K562 (cell line): ENCODE measurements at regions not wholly inside any gene's neighbourhood (a gene's known extent, or its start where the extent isn't known, plus 50 kb on each side); places are given as distances from the start of the nearest gene placed in this dataset.
A peak's percentile ranks its signal among the peaks of the same experiment; 100 is the strongest.

ENCODE experiments used
- ATAC-seq: fragments of 200-7000 bp; cut with Tn5 transposase; 3 replicates; pipeline ENCODE4 v1.9.1; 2020; ENCODE audit warnings: moderate library complexity
- BruUV-seq: library from RNA; stranded (reverse); fragments of 400-500 nt; replicated peaks from 2 replicates; lab custom pipeline; 2021; lab: Mats Ljungman, UMichigan
- CTCF ChIA-PET: fragments of 300-600 bp; formaldehyde crosslinking; extraction: SDS; loops from one replicate; lab custom pipeline; 2021; ENCODE audit warnings: low intra/inter-chr PET ratio; lab: Yijun Ruan, JAX
- POLR2A ChIA-PET: fragments of 300-600, 350-650 bp; sonication (Branson Sonifier 250); formaldehyde crosslinking; extraction: SDS; loops from one replicate; lab custom pipeline; 2021; ENCODE audit warnings: antibody characterized with exemption, inconsistent platforms; lab: Yijun Ruan, JAX
- DNase-seq, 4 experiments: peaks; one replicate each; pipeline versions ENCODE4 v3.0.0 to v3.0.0-alpha.2; 2011 to 2018; ENCODE audit warnings: low spot score in 3 of 4, mixed read lengths in 3 of 4; ENCODE audit errors: extremely low read depth in 1 of 4
- FAIRE-seq: peaks from 2 replicates; lab custom pipeline; 2011; peaks lifted over from hg19 to GRCh38; lab: Jason Lieb, UNC
- H2AFZ ChIP-seq: 2 replicates; pipeline ENCODE4 v1.6.0; 2011; ENCODE audit warnings: low read depth, low read length, control low read depth, inconsistent platforms
- H3K27ac ChIP-seq: fragments of 200-600 bp; 3 replicates; pipeline ENCODE4 v1.8.0; 2011; ENCODE audit warnings: low read depth, mild to moderate bottlenecking, control low read depth, inconsistent platforms, low read length, moderate library complexity, mixed read lengths; ENCODE audit errors: extremely low read depth
- H3K27me3 ChIP-seq, 2 experiments: fragments of 300-600 bp in 1 of 2; 2 replicates in 1 of 2; 3 replicates in 1 of 2; pipeline versions ENCODE4 v1.6.0 to v1.8.0; 2011; ENCODE audit warnings: inconsistent platforms in 2 of 2, low read length in 2 of 2, mild to moderate bottlenecking in 1 of 2, mixed read lengths in 1 of 2, moderate library complexity in 1 of 2; ENCODE audit not compliant: control insufficient read depth in 2 of 2, insufficient read depth in 2 of 2
- H3K36me3 ChIP-seq: fragments of 300-600 bp; 3 replicates; pipeline ENCODE4 v1.8.0; 2011; ENCODE audit warnings: mild to moderate bottlenecking, low read length, inconsistent platforms; ENCODE audit not compliant: control insufficient read depth, insufficient read depth
- H3K4me1 ChIP-seq, 2 experiments: fragments of 200-600 bp in 1 of 2; replicated peaks in 1 of 2; 2 replicates in 1 of 2; 3 replicates in 1 of 2; pipeline versions ENCODE4 v1.5.1 to v1.8.0; 2011; ENCODE audit warnings: inconsistent platforms in 2 of 2, low read length in 2 of 2, mild to moderate bottlenecking in 1 of 2, mixed read lengths in 1 of 2, moderate library complexity in 1 of 2; ENCODE audit not compliant: control insufficient read depth in 2 of 2, insufficient read depth in 2 of 2
- H3K4me2 ChIP-seq: 2 replicates; pipeline ENCODE4 v1.6.1; 2011; ENCODE audit warnings: low read length, control low read depth, inconsistent platforms, mixed read lengths; ENCODE audit not compliant: insufficient read depth
- H3K4me3 ChIP-seq: fragments of 200-600 bp; sonication (generic), shearing (Covaris generic); 2 replicates; pipeline ENCODE4 v1.5.1; 2016; ENCODE audit warnings: control low read depth, inconsistent platforms
- H3K79me2 ChIP-seq: fragments of 200-600 bp; 3 replicates; pipeline ENCODE4 v1.8.0; 2011; ENCODE audit warnings: low read length, inconsistent platforms; ENCODE audit not compliant: control insufficient read depth, insufficient read depth
- H3K9ac ChIP-seq, 2 experiments: 2 replicates each; pipeline versions ENCODE4 v1.6.0 to v1.6.1; 2011; ENCODE audit warnings: low read depth in 2 of 2, low read length in 2 of 2, control low read depth in 1 of 2, inconsistent platforms in 1 of 2, mild to moderate bottlenecking in 1 of 2, mixed read lengths in 1 of 2; ENCODE audit not compliant: insufficient read depth in 1 of 2
- H3K9me1 ChIP-seq: one replicate; pipeline ENCODE4 v1.6.0; 2011; ENCODE audit warnings: inconsistent platforms, mild to moderate bottlenecking, low read length, moderate library complexity; ENCODE audit not compliant: control insufficient read depth, insufficient read depth
- H3K9me3 ChIP-seq: replicated peaks from 2 replicates; pipeline ENCODE4 v1.5.1; 2011; ENCODE audit warnings: low read depth, low read length, inconsistent platforms; ENCODE audit not compliant: control insufficient read depth, insufficient read depth
- H4K20me1 ChIP-seq: replicated peaks from 2 replicates; pipeline ENCODE4 v1.6.1; 2011; ENCODE audit warnings: low read length, inconsistent platforms, mixed read lengths; ENCODE audit not compliant: control insufficient read depth, insufficient read depth
- ASH1L ChIP-seq: fragments of 450-650 bp; IDR thresholded peaks from 2 replicates; pipeline ENCODE4 v1.6.1; 2018; ENCODE audit warnings: borderline replicate concordance, mild to moderate bottlenecking, low read depth; ENCODE audit not compliant: partially characterized antibody
- BCOR ChIP-seq: fragments of 450-650 bp; IDR thresholded peaks from 2 replicates; pipeline ENCODE4 v1.6.1; 2016
- CEBPG ChIP-seq, 3 experiments: fragments of 200-800 bp in 1 of 3; sonication (Bioruptor generic) in 1 of 3; sonication (generic) in 1 of 3; formaldehyde crosslinking in 1 of 3; IDR thresholded peaks in 2 of 3; conservative IDR thresholded peaks in 1 of 3; 2 replicates each; pipeline versions ENCODE4 v1.6.1 to v1.8.0; 2016 to 2022; ENCODE audit warnings: missing compliant biosample characterization in 2 of 3, missing genetic modification characterization in 2 of 3, mild to moderate bottlenecking in 1 of 3, missing genetic modification reagents in 1 of 3
- ESRRB ChIP-seq: fragments of 250-450 bp; sonication (Bioruptor Pico); IDR thresholded peaks from 2 replicates; pipeline ENCODE4 v1.5.0; 2020; ENCODE audit warnings: mild to moderate bottlenecking, moderate library complexity, borderline replicate concordance
- JUN ChIP-seq, 2 experiments: sonication (generic) in 1 of 2; formaldehyde crosslinking in 1 of 2; IDR thresholded peaks; 2 replicates each; pipeline versions ENCODE4 v1.6.1 to v1.8.0; 2012 to 2022; ENCODE audit warnings: borderline replicate concordance in 2 of 2, mild to moderate bottlenecking in 2 of 2, improper control_type of control experiment in 1 of 2, low read depth in 1 of 2, low read length in 1 of 2, missing genetic modification reagents in 1 of 2
- JUND ChIP-seq, 2 experiments: IDR thresholded peaks; 2 replicates in 1 of 2; 3 replicates in 1 of 2; pipeline ENCODE4 v1.6.1; 2011; ENCODE audit warnings: borderline replicate concordance in 2 of 2, low read depth in 2 of 2, low read length in 2 of 2, improper control_type of control experiment in 1 of 2, missing biosample characterization in 1 of 2, missing genetic modification characterization in 1 of 2, missing genetic modification reagents in 1 of 2
- KLF6 ChIP-seq: fragments of 250-450 bp; sonication (Bioruptor Pico); IDR thresholded peaks from 2 replicates; pipeline ENCODE4 v1.4.0; 2020; ENCODE audit warnings: mild to moderate bottlenecking, moderate library complexity, borderline replicate concordance
- MXI1 ChIP-seq: IDR thresholded peaks from 2 replicates; pipeline ENCODE4 v1.6.1; 2011; ENCODE audit warnings: low read depth, mild to moderate bottlenecking, improper control_type of control experiment, low read length
- NR1H2 ChIP-seq: sonication (generic); formaldehyde crosslinking; IDR thresholded peaks from 2 replicates; pipeline ENCODE4 v1.4.0; 2020; ENCODE audit warnings: mild to moderate bottlenecking, missing genetic modification reagents
- PML ChIP-seq: IDR thresholded peaks from 2 replicates; pipeline ENCODE4 v1.6.1; 2012; ENCODE audit warnings: low read length, inconsistent platforms
- RBM14 ChIP-seq: fragments of 200-400 bp; formaldehyde crosslinking; IDR thresholded peaks from 2 replicates; pipeline ENCODE4 v1.6.1; 2018; ENCODE audit warnings: low read depth, mild to moderate bottlenecking, low read length, moderate library complexity, borderline replicate concordance; ENCODE audit not compliant: insufficient read depth
- SIN3A ChIP-seq, 2 experiments: fragments of 150-350 bp in 1 of 2; IDR thresholded peaks; 2 replicates each; pipeline ENCODE4 v1.6.1; 2011 to 2016; ENCODE audit warnings: borderline replicate concordance in 2 of 2, low read depth in 2 of 2, low read length in 2 of 2, mild to moderate bottlenecking in 2 of 2, moderate library complexity in 2 of 2; ENCODE audit not compliant: control insufficient read depth in 1 of 2
- TGIF2 ChIP-seq: sonication (generic); formaldehyde crosslinking; IDR thresholded peaks from 2 replicates; pipeline ENCODE4 v1.8.1; 2022; ENCODE audit warnings: mild to moderate bottlenecking, missing genetic modification reagents, moderate library complexity
- ZNF77 ChIP-seq: fragments of 250-450 bp; sonication (Bioruptor Pico); IDR thresholded peaks from 2 replicates; pipeline ENCODE4 v1.5.0; 2020
- ZNF780A ChIP-seq: fragments of 250-450 bp; sonication (Bioruptor Pico); IDR thresholded peaks from 2 replicates; pipeline ENCODE4 v1.5.0; 2021; ENCODE audit warnings: mild to moderate bottlenecking
- ZSCAN29 ChIP-seq: fragments of 450-650 bp; IDR thresholded peaks from 2 replicates; pipeline ENCODE4 v1.6.1; 2017
- WGBS: fragments of 100-300 bp; shearing (Covaris generic); methylation state at CpG from one replicate; pipeline ENCODE4 v1.1.6; 2016; ENCODE audit warnings: low coverage, mixed read lengths; ENCODE audit not compliant: insufficient coverage; ENCODE audit errors: missing lambda C conversion rate; 5-methylcytosine and 5-hydroxymethylcytosine counted together
- in situ Hi-C: fragments of 300-500 bp; cut with MboI; formaldehyde crosslinking; loops from 4 replicates; pipeline ENCODE4 v1.15.0; 2018; ENCODE audit warnings: inconsistent platforms, mixed read lengths
- intact Hi-C: fragments of 100-400 bp; cut with micrococcal nuclease; formaldehyde crosslinking; loops from 2 replicates; pipeline ENCODE4 v1.14.2; 2022
- TF ChIP-seq, protein P1 (sequence below): fragments of 450-650 bp; IDR thresholded peaks from one replicate; pipeline ENCODE4 v1.6.1; 2018; ENCODE audit warnings: mild to moderate bottlenecking, moderate library complexity; ENCODE audit not compliant: partially characterized antibody
- TF ChIP-seq, protein P2 (sequence below): sonication (generic); formaldehyde crosslinking; IDR thresholded peaks from 2 replicates; pipeline ENCODE4 v1.8.1; 2023; ENCODE audit warnings: mild to moderate bottlenecking, missing genetic modification reagents

DNA sequence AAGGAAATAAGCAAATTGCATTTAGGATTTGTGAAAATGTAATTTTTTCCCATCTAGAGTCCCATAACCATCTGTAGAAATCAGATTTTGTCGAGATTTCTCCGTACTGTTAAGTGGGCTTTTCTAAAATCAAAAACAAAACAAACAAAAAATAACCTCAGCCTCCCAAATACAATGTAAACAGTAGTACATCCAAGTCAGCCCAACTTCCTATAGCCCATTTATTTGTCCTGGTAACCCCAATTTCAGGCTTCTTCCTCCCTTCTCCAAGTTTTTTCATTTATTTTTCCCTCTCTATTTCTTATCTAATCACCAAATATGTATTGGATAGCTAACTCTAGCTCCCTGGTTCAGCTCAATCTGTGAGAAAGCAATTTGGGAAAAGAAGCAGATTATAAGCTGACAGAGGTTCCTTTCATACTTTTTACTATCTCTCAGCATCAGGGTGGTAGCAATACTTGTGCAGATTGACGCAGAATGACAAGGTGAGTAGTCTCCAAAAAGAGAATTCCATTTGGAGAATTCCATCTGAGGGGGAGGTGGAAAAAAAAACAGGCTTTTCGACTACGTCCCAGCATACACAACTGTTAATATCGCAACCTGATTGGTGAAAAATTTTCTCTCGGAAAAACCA lies 132.6 kb upstream of the BTN3A2 start:
- DNase-seq: no peak
- Histone ChIP-seq H3K27me3 (no peaks in the 10 kb centered on the region), H3K9me1 (no peaks in the 10 kb centered on the region), H3K4me2 (peak overlapping the region; percentile 85), H3K4me1 (peaks cover 16 to 20% of the 10 kb centered on the region in 2 experiments; a peak in 4 of 5 replicates), H2AFZ (peak overlapping the region; percentile 94; the same call in 1 of the 2 replicates), H4K20me1 (no peaks in the 10 kb centered on the region), H3K27ac (no peak overlapping the region), H3K4me3 (peak overlapping the region; percentile 40; the same call in 1 of the 2 replicates), H3K9ac (peak overlapping the region in 1 of 2 experiments; percentile 77; a peak in 2 of 4 replicates), H3K36me3 (no peaks in the 10 kb centered on the region), H3K9me3 (no peaks in the 10 kb centered on the region), H3K79me2 (peaks cover 23% of the 10 kb centered on the region)
- WGBS: 59% methylated on average over 7 of the region's 7 CpGs
- no peak for FAIRE-seq
- POLR2A ChIA-PET: interaction anchor here (0.6 to 6.9 kb wide), 7 partner anchors 10 to 76 kb away, joined by 3 to 147 read pairs (median 6); a partner anchor contains a TSS
- intact Hi-C loops (no loop called here), in situ Hi-C loops (no loop called here)
- no peak for ATAC-seq
- BruUV-seq: no TSS peak
- CTCF ChIA-PET: no interaction called here
- TF ChIP-seq NR1H2 (CRISPR knock-in tag): no peak
- TF ChIP-seq BCOR: no peak
- TF ChIP-seq, protein P1, sequence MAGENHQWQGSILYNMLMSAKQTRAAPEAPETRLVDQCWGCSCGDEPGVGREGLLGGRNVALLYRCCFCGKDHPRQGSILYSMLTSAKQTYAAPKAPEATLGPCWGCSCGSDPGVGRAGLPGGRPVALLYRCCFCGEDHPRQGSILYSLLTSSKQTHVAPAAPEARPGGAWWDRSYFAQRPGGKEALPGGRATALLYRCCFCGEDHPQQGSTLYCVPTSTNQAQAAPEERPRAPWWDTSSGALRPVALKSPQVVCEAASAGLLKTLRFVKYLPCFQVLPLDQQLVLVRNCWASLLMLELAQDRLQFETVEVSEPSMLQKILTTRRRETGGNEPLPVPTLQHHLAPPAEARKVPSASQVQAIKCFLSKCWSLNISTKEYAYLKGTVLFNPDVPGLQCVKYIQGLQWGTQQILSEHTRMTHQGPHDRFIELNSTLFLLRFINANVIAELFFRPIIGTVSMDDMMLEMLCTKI: no peak
- TF ChIP-seq RBM14: no peak
- no peak for TF ChIP-seq KLF6 (CRISPR knock-in tag)
- TF ChIP-seq SIN3A (IDR thresholded peaks at IDR 0.05; ENCODE audit: borderline replicate concordance in 2 of 2, control insufficient read depth in 1 of 2, low read depth in 2 of 2, low read length in 2 of 2): no peak
- TF ChIP-seq TGIF2: peak; percentile 57; the same call in 1 of the 2 replicates
- 0 out of 2 replicates have a peak, but pooled peaks have one; percentile 12 for TF ChIP-seq MXI1
- TF ChIP-seq ESRRB (CRISPR knock-in tag): no peak
- TF ChIP-seq PML: no peak
- no peak for TF ChIP-seq ASH1L
- TF ChIP-seq, protein P2, sequence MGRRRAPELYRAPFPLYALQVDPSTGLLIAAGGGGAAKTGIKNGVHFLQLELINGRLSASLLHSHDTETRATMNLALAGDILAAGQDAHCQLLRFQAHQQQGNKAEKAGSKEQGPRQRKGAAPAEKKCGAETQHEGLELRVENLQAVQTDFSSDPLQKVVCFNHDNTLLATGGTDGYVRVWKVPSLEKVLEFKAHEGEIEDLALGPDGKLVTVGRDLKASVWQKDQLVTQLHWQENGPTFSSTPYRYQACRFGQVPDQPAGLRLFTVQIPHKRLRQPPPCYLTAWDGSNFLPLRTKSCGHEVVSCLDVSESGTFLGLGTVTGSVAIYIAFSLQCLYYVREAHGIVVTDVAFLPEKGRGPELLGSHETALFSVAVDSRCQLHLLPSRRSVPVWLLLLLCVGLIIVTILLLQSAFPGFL (CRISPR knock-in tag): no peak
- TF ChIP-seq JUND (IDR thresholded peaks at IDR 0.05; ENCODE audit: borderline replicate concordance, low read depth, low read length): no peak
- no peak for TF ChIP-seq JUND (tag; IDR thresholded peaks at IDR 0.05; ENCODE audit: borderline replicate concordance, low read depth, low read length)
- TF ChIP-seq ZNF780A (CRISPR knock-in tag): no peak
- no peak for TF ChIP-seq ZNF77 (CRISPR knock-in tag)
- no peak for TF ChIP-seq JUN (IDR thresholded peaks at IDR 0.05; ENCODE audit: borderline replicate concordance, low read depth, low read length)
- TF ChIP-seq JUN (CRISPR knock-in tag; IDR thresholded peaks at IDR 0.05; ENCODE audit: borderline replicate concordance): no peak
- no peak for TF ChIP-seq CEBPG (CRISPR knock-in tag; IDR thresholded peaks at IDR 0.05)
- TF ChIP-seq CEBPG (tag; conservative IDR thresholded peaks at IDR 0.05 in 1 of 2, IDR thresholded peaks at IDR 0.05 in 1 of 2): no peak
- TF ChIP-seq ZSCAN29: no peak
